H1 (cell line): ENCODE measurements at regions not wholly inside any gene's neighbourhood (a gene's known extent, or its start where the extent isn't known, plus 50 kb on each side); places are given as distances from the start of the nearest gene placed in this dataset.
A peak's percentile ranks its signal among the peaks of the same experiment; 100 is the strongest.

Experiments
- CTCF ChIA-PET: fragments of 300-600 bp; sonication (Branson Sonifier 250); formaldehyde crosslinking; loops from one replicate; lab custom pipeline; 2021; ENCODE audit not compliant: partially characterized antibody; lab: Charles Lee
- POLR2A ChIA-PET: fragments of 300-600 bp; sonication (Branson Sonifier 250); formaldehyde crosslinking; loops from one replicate; lab custom pipeline; 2021; ENCODE audit warnings: inconsistent platforms; ENCODE audit not compliant: partially characterized antibody; lab: Charles Lee
- DNase-seq, 2 experiments: peaks; one replicate each; pipeline versions ENCODE4 v3.0.0 to v3.0.0-alpha.2; 2010 to 2022; ENCODE audit warnings: low spot score in 2 of 2, low read depth in 1 of 2, mixed read lengths in 1 of 2
- FAIRE-seq: peaks from 2 replicates; lab custom pipeline; 2011; peaks lifted over from hg19 to GRCh38; lab: Jason Lieb, UNC
- H2AFZ ChIP-seq: 2 replicates; pipeline ENCODE4 v1.8.1; 2012; ENCODE audit warnings: low read length, inconsistent platforms
- H2AK5ac ChIP-seq: 2 replicates; pipeline ENCODE4 v1.6.1; 2013; ENCODE audit warnings: low read depth, low read length
- H2BK120ac ChIP-seq: replicated peaks from 2 replicates; pipeline ENCODE3; 2013; ENCODE audit warnings: low read depth, low read length, inconsistent platforms
- H2BK12ac ChIP-seq: 2 replicates; pipeline ENCODE4 v1.6.1; 2013; ENCODE audit warnings: low read depth, low read length
- H2BK15ac ChIP-seq: 2 replicates; pipeline ENCODE4 v1.6.1; 2013; ENCODE audit warnings: low read length
- H2BK20ac ChIP-seq: 2 replicates; pipeline ENCODE4 v1.6.1; 2013; ENCODE audit warnings: low read length
- H2BK5ac ChIP-seq: 2 replicates; pipeline ENCODE4 v1.6.1; 2013; ENCODE audit warnings: low read depth, low read length
- H3K14ac ChIP-seq: 2 replicates; pipeline ENCODE4 v1.6.1; 2013; ENCODE audit warnings: inconsistent platforms; ENCODE audit not compliant: insufficient read length
- H3K18ac ChIP-seq: 2 replicates; pipeline ENCODE4 v1.6.1; 2013; ENCODE audit warnings: low read length; ENCODE audit errors: extremely low read depth
- H3K23ac ChIP-seq: 2 replicates; pipeline ENCODE4 v1.6.1; 2013; ENCODE audit warnings: inconsistent platforms; ENCODE audit not compliant: insufficient read length
- H3K23me2 ChIP-seq: 2 replicates; pipeline ENCODE4 v1.6.1; 2013; ENCODE audit warnings: low read depth, low read length
- H3K27ac ChIP-seq: 2 replicates; pipeline ENCODE4 v1.6.1; 2011; ENCODE audit warnings: low read depth, low read length, inconsistent platforms
- H3K27me3 ChIP-seq, 4 experiments: replicated peaks in 1 of 4; 1 replicate in 1 of 4; 2 replicates in 3 of 4; pipeline versions ENCODE4 v1.6.1 to v1.8.1; 2011 to 2013; ENCODE audit warnings: low read length in 3 of 4, mild to moderate bottlenecking in 3 of 4, inconsistent platforms in 2 of 4, mixed read lengths in 2 of 4, moderate library complexity in 1 of 4; ENCODE audit not compliant: control insufficient read depth in 3 of 4, insufficient read depth in 3 of 4; ENCODE audit errors: extremely low read depth in 1 of 4
- H3K36me3 ChIP-seq, 4 experiments: 2 replicates each; pipeline versions ENCODE4 v1.6.1 to v1.8.1; 2011 to 2013; ENCODE audit warnings: mild to moderate bottlenecking in 4 of 4, low read length in 3 of 4, moderate library complexity in 2 of 4, control low read depth in 1 of 4, inconsistent platforms in 1 of 4; ENCODE audit not compliant: insufficient read depth in 4 of 4, control insufficient read depth in 2 of 4
- H3K4ac ChIP-seq: replicated peaks from 2 replicates; pipeline ENCODE3; 2013; ENCODE audit warnings: low read length, low read depth, mixed read lengths, inconsistent platforms; ENCODE audit not compliant: insufficient read length
- H3K4me1 ChIP-seq, 4 experiments: replicated peaks in 1 of 4; 1 replicate in 1 of 4; 2 replicates in 3 of 4; pipeline versions ENCODE4 v1.6.1 to v1.8.1; 2011 to 2013; ENCODE audit warnings: low read length in 3 of 4, inconsistent platforms in 2 of 4, mixed read lengths in 1 of 4; ENCODE audit not compliant: insufficient read depth in 4 of 4, control insufficient read depth in 3 of 4
- H3K4me2 ChIP-seq, 2 experiments: 2 replicates each; pipeline versions ENCODE4 v1.6.1 to v1.8.1; 2011 to 2013; ENCODE audit warnings: low read depth in 2 of 2, low read length in 2 of 2, control low read depth in 1 of 2, inconsistent platforms in 1 of 2, mild to moderate bottlenecking in 1 of 2; ENCODE audit not compliant: insufficient read depth in 1 of 2
- H3K4me3 ChIP-seq, 4 experiments: fragments of 200-600, 300-600 bp in 1 of 4; sonication (generic), shearing (Covaris generic), sonication (Bioruptor Twin) in 1 of 4; 2 replicates each; pipeline versions ENCODE4 v1.5.1 to v1.8.1; 2011 to 2016; ENCODE audit warnings: low read length in 4 of 4, low read depth in 3 of 4, control low read depth in 2 of 4, inconsistent platforms in 2 of 4, mild to moderate bottlenecking in 2 of 4, mixed read lengths in 1 of 4, moderate library complexity in 1 of 4; ENCODE audit not compliant: insufficient read depth in 2 of 4; ENCODE audit errors: extremely low read depth in 1 of 4
- H3K56ac ChIP-seq: replicated peaks from 2 replicates; pipeline ENCODE3; 2013; ENCODE audit warnings: low read depth, mild to moderate bottlenecking, mixed read lengths, low read length, inconsistent platforms; ENCODE audit not compliant: insufficient read length
- H3K79me1 ChIP-seq: 2 replicates; pipeline ENCODE4 v1.6.1; 2013; ENCODE audit warnings: low read depth, low read length, control low read depth
- H3K79me2 ChIP-seq, 2 experiments: 2 replicates each; pipeline versions ENCODE4 v1.6.1 to v1.8.1; 2012 to 2013; ENCODE audit warnings: low read length in 2 of 2, mild to moderate bottlenecking in 2 of 2, inconsistent platforms in 1 of 2; ENCODE audit not compliant: insufficient read depth in 2 of 2, control insufficient read depth in 1 of 2
- H3K9ac ChIP-seq, 4 experiments: replicated peaks in 1 of 4; 1 replicate in 1 of 4; 2 replicates in 3 of 4; pipeline versions ENCODE4 v1.6.1 to v1.8.1; 2011 to 2013; ENCODE audit warnings: low read depth in 3 of 4, low read length in 3 of 4, control low read depth in 2 of 4, mild to moderate bottlenecking in 2 of 4, moderate library complexity in 2 of 4, inconsistent platforms in 1 of 4; ENCODE audit errors: extremely low read depth in 1 of 4
- H3K9me3 ChIP-seq, 2 experiments: 2 replicates each; pipeline versions ENCODE4 v1.6.1 to v1.8.1; 2012 to 2013; ENCODE audit warnings: mild to moderate bottlenecking in 2 of 2, moderate library complexity in 2 of 2, control low read depth in 1 of 2, inconsistent platforms in 1 of 2, low read depth in 1 of 2, low read length in 1 of 2, mixed read lengths in 1 of 2; ENCODE audit not compliant: insufficient read depth in 2 of 2
- H4K20me1 ChIP-seq, 2 experiments: replicated peaks in 1 of 2; 2 replicates each; pipeline versions ENCODE3 to v1.8.1; 2011 to 2013; ENCODE audit warnings: inconsistent platforms in 2 of 2, low read length in 2 of 2, mild to moderate bottlenecking in 1 of 2; ENCODE audit not compliant: insufficient read depth in 2 of 2, control insufficient read depth in 1 of 2
- H4K5ac ChIP-seq: 2 replicates; pipeline ENCODE4 v1.6.1; 2013; ENCODE audit warnings: low read length, low read depth, mixed read lengths, inconsistent platforms; ENCODE audit not compliant: insufficient read length
- H4K8ac ChIP-seq: 2 replicates; pipeline ENCODE4 v1.8.0; 2013; ENCODE audit warnings: mild to moderate bottlenecking, moderate library complexity, low read length, inconsistent platforms; ENCODE audit not compliant: insufficient read depth; ENCODE audit errors: extremely low read depth
- H4K91ac ChIP-seq: replicated peaks from 2 replicates; pipeline ENCODE3; 2013; ENCODE audit warnings: low read length, mixed read lengths, inconsistent platforms; ENCODE audit not compliant: insufficient read length
- CEBPB ChIP-seq: IDR thresholded peaks from 2 replicates; pipeline ENCODE4 v1.6.1; 2012; ENCODE audit warnings: low read depth, low read length
- NANOG ChIP-seq: IDR thresholded peaks from 2 replicates; pipeline ENCODE4 v1.6.1; 2011; ENCODE audit warnings: low read length, low read depth, mild to moderate bottlenecking, inconsistent platforms; ENCODE audit not compliant: insufficient read depth, poor library complexity, severe bottlenecking
- PHF8 ChIP-seq: fragments of 200-600 bp; sonication (generic); conservative IDR thresholded peaks from 2 replicates; pipeline ENCODE4 v1.7.1; 2012; ENCODE audit warnings: low read depth, mild to moderate bottlenecking, inconsistent platforms, low read length, moderate library complexity
- POLR2A ChIP-seq, 2 experiments: IDR thresholded peaks; 1 replicate in 1 of 2; 2 replicates in 1 of 2; pipeline ENCODE4 v1.6.1; 2011; ENCODE audit warnings: low read depth in 2 of 2, low read length in 2 of 2, mild to moderate bottlenecking in 2 of 2; ENCODE audit errors: control extremely low read depth in 1 of 2
- SP2 ChIP-seq: IDR thresholded peaks from 2 replicates; pipeline ENCODE4 v1.6.1; 2012; ENCODE audit warnings: mild to moderate bottlenecking, low read length, inconsistent platforms
- WGBS, 2 experiments: shearing (Covaris generic) in 1 of 2; methylation state at CpG; one replicate each; pipeline versions ENCODE4 v1.1.6 to v1.1.7; 2013 to 2015; ENCODE audit warnings: low lambda C conversion rate in 2 of 2, mixed read lengths in 2 of 2, inconsistent platforms in 1 of 2, low coverage in 1 of 2, missing lambda C conversion rate in 1 of 2; ENCODE audit not compliant: insufficient replicate concordance in 2 of 2, insufficient coverage in 1 of 2, insufficient read length in 1 of 2; ENCODE audit errors: extremely low coverage in 1 of 2, missing lambda C conversion rate in 1 of 2; 5-methylcytosine and 5-hydroxymethylcytosine counted together

DNA sequence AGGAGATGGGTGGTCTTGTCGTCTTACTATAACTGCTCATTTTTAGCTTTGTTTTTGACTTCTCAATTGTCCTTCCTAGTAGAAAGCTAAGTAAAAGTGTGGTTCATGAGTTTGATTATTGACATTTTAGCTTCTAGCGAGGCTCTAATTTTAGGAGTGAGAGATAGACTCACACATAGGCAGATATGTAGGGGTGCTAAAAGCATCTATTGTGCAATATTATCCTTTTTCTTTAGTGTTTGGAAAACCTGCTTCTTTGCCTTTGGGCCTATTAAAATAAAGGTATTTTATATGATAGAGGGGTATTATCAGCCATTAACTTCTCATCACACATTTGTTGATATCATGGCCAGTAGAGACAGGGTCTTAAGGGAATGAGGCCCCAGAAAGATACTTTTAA is 195.3 kb downstream of the SPRY1 start:
- POLR2A ChIA-PET, result no interaction called here
- Histone ChIP-seq H2BK20ac (no peak overlapping the region), H3K23ac (no peak overlapping the region), H3K36me3 (no peaks in the 10 kb centered on the region), H3K4ac (no peak overlapping the region), H2BK12ac (no peak overlapping the region), H3K4me2 (no peak overlapping the region), H4K8ac (no peak overlapping the region), H3K56ac (no peak overlapping the region), H2BK120ac (no peak overlapping the region), H3K23me2 (no peaks in the 10 kb centered on the region), H4K20me1 (no peaks in the 10 kb centered on the region), H3K4me1 (no peaks in the 10 kb centered on the region), H2AK5ac (no peak overlapping the region), H2BK15ac (no peak overlapping the region), H4K5ac (no peak overlapping the region), H3K79me2 (no peaks in the 10 kb centered on the region)
- CTCF ChIA-PET, result no interaction called here
- WGBS, 2 experiments, result 92% methylated on average over 2 of the region's 2 CpGs; no CpG with 5 or more reads in 1 of the 2 experiments
- TF ChIP-seq NANOG (no peak), CEBPB (peak; percentile 29; the same call in 1 of the 2 replicates), PHF8 (no peak), POLR2A (IDR thresholded peaks at IDR 0.05; ENCODE audit: control extremely low read depth in 1 of 2, low read depth in 2 of 2, low read length in 2 of 2) (no peak), SP2 (no peak)
- TF ChIP-seq, all 59 proteins: peak for 1
- H3K27me3 ChIP-seq, result no peaks in the 10 kb centered on the region
- H4K91ac ChIP-seq, result no peak overlapping the region
- no peak overlapping the region for H3K9ac ChIP-seq
- no peak overlapping the region for H2AFZ ChIP-seq
- no peaks in the 10 kb centered on the region for H3K79me1 ChIP-seq
- no peaks in the 10 kb centered on the region for H3K9me3 ChIP-seq
- no peak overlapping the region for H3K4me3 ChIP-seq
- no peak overlapping the region for H2BK5ac ChIP-seq
- DNase-seq, result no peak
- no peak overlapping the region for H3K27ac ChIP-seq
- FAIRE-seq, result no peak
- no peak overlapping the region for H3K18ac ChIP-seq
- no peak overlapping the region for H3K14ac ChIP-seq
